Mucosa of gallbladder (tissue), 1 donor: ENCODE measurements at regions not wholly inside any gene's neighbourhood (a gene's known extent, or its start where the extent isn't known, plus 50 kb on each side); places are given as distances from the start of the nearest gene placed in this dataset.

Experiments
- DNase-seq: peaks from one replicate; pipeline ENCODE4 v3.0.0-alpha.2; 2020; ENCODE audit warnings: low spot score
- donor health status: DM: no; HTN: no; CAD: no.

GRCh38 chr12:113620437-113620976, 148.8 kb upstream of the LHX5 start:
- DNase-seq = no peak

- no peak for DNase-seq
Observed at GRCh38 chr12:113619202-113619601, 147.5 kb upstream of the LHX5 start.

GRCh38 chr12:113613414-113613813, 141.7 kb upstream of the LHX5 start:
- no peak for DNase-seq

- DNase-seq = no peak
Observed at GRCh38 chr12:113612793-113613192, 141.1 kb upstream of the LHX5 start.

- DNase-seq = no peak
Observed at GRCh38 chr12:113612076-113612728, 140.5 kb upstream of the LHX5 start.

- DNase-seq = no peak
Observed at GRCh38 chr12:113611652-113612051, 140.0 kb upstream of the LHX5 start.

GRCh38 chr12:113610698-113611097, 139.0 kb upstream of the LHX5 start:
- DNase-seq = no peak

- no peak for DNase-seq
Observed at GRCh38 chr12:113609692-113610469, 138.2 kb upstream of the LHX5 start.

- no peak for DNase-seq
Observed at GRCh38 chr12:113604666-113605065, 133.0 kb upstream of the LHX5 start.

GRCh38 chr12:113601656-113602263, 130.1 kb upstream of the LHX5 start:
- DNase-seq = no peak

GRCh38 chr12:113598815-113599406, 127.2 kb upstream of the LHX5 start:
- no peak for DNase-seq

- DNase-seq = no peak
Observed at GRCh38 chr12:113594967-113595366, 123.3 kb upstream of the LHX5 start.

GRCh38 chr12:113591480-113591974, 119.9 kb upstream of the LHX5 start:
- no peak for DNase-seq

- DNase-seq = no peak
Observed at GRCh38 chr12:113589437-113589836, 117.8 kb upstream of the LHX5 start.

GRCh38 chr12:113587720-113588119, 116.0 kb upstream of the LHX5 start:
- no peak for DNase-seq

GRCh38 chr12:113586461-113586860, 114.8 kb upstream of the LHX5 start:
- DNase-seq = no peak

GRCh38 chr12:113582521-113583218, 111.0 kb upstream of the LHX5 start:
- no peak for DNase-seq

GRCh38 chr12:113581342-113581741, 109.7 kb upstream of the LHX5 start:
- DNase-seq = no peak

GRCh38 chr12:113580437-113580836, 108.8 kb upstream of the LHX5 start:
- no peak for DNase-seq

GRCh38 chr12:113577464-113578129, 105.9 kb upstream of the LHX5 start:
- DNase-seq = no peak

GRCh38 chr12:113575386-113575785, 103.7 kb upstream of the LHX5 start:
- no peak for DNase-seq
